ENCODE measurements at regions not wholly inside any gene's neighbourhood (a gene's known extent, or its start where the extent isn't known, plus 50 kb on each side); places are given as distances from the start of the nearest gene placed in this dataset.

DNA sequence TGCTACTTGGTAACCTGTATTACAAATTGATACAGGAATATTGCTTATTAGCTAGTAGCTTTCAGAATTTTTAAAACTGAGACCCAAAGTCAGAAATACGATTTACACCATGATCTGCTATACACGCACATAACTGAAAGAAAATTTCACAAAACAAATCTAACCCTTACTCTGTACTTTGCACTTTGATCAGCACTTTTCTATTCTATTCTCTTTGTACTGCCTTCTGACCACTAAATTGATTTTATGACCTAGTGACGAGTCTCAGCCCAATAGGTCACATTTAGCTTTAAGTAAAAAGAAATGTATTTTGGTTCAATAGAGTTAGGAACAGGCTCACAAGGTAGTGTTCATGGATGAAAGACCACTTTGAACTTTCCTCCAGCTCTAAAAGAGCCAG lies 252.5 kb downstream of the TBX18 start:
- no peak overlapping the region for H3K4me3 ChIP-seq
- DNase-seq (ENCODE audit: low read depth in 1 of 2, low spot score in 1 of 2) = no peak
- no peak for TF ChIP-seq CTCF (IDR thresholded peaks at IDR 0.05; ENCODE audit: low read depth, low read length)
- H3K27me3 ChIP-seq = no peaks in the 10 kb centered on the region
- H3K9me3 ChIP-seq (ENCODE audit: low read depth) = no peaks in the 10 kb centered on the region
- no peak overlapping the region for H3K27ac ChIP-seq
- no peaks in the 10 kb centered on the region for H3K36me3 ChIP-seq
- no peaks in the 10 kb centered on the region for H3K4me1 ChIP-seq (ENCODE audit: low read depth)

DNA sequence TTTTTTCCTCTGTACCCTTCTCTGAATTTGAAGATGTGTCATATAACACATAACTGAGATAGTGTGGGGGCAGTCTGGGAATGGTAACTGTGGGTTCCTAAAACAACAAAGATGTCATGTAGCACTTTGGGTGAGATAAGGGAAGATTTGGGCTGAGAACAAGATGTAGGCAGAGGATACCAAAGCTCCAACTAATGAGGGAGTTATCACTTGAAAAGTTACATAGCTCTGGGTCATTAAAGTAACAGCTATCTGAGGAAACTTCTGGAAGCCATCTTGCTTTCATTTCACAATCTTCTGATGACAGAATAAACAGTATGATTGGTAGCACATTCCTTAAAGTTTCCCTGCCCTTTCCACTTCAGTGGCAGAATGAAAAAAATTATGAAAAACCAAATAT lies 255.4 kb downstream of the TBX18 start:
- Histone ChIP-seq H3K9me3 (ENCODE audit: low read depth) (no peaks in the 10 kb centered on the region), H3K36me3 (no peaks in the 10 kb centered on the region), H3K4me3 (no peak overlapping the region), H3K27me3 (no peaks in the 10 kb centered on the region), H3K4me1 (ENCODE audit: low read depth) (no peaks in the 10 kb centered on the region), H3K27ac (no peak overlapping the region)
- peak in 1 of 2 donors; percentile 76 for DNase-seq (ENCODE audit: low read depth in 1 of 2, low spot score in 1 of 2)
- TF ChIP-seq CTCF (IDR thresholded peaks at IDR 0.05; ENCODE audit: low read depth, low read length) = no peak

- no peak overlapping the region for H3K4me3 ChIP-seq
- no peaks in the 10 kb centered on the region for H3K36me3 ChIP-seq
- H3K27ac ChIP-seq = no peak overlapping the region
- DNase-seq (ENCODE audit: low read depth in 1 of 2, low spot score in 1 of 2) = no peak
- H3K4me1 ChIP-seq (ENCODE audit: low read depth) = no peaks in the 10 kb centered on the region
- H3K27me3 ChIP-seq = no peaks in the 10 kb centered on the region
- no peak for TF ChIP-seq CTCF (IDR thresholded peaks at IDR 0.05; ENCODE audit: low read depth, low read length)
- no peaks in the 10 kb centered on the region for H3K9me3 ChIP-seq (ENCODE audit: low read depth)
Measured at GRCh38 chr6:84508334-84508733, 256.1 kb downstream of the TBX18 start.

DNA sequence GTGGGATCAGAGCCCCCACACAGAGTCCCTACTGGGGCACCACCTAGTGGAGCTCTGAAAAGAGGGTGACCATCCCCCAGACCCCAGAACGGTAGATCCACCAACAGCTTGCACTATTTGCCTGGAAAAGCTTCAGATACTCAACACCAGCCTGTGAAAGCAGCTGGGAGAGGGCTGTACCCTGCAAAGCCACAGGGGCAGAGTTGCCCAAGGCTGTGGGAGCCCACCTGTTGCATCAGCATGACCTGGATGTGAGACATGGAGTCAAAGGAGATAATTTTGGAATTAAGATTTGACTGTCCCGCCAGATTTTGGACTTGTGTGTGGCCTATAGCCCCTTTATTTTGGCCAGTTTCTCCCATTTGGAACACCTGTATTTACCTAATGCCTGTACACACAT lies 260.4 kb downstream of the TBX18 start:
- Histone ChIP-seq H3K9me3 (ENCODE audit: low read depth) (no peaks in the 10 kb centered on the region), H3K27me3 (no peaks in the 10 kb centered on the region), H3K4me3 (no peak overlapping the region), H3K36me3 (no peaks in the 10 kb centered on the region), H3K4me1 (ENCODE audit: low read depth) (no peaks in the 10 kb centered on the region), H3K27ac (no peak overlapping the region)
- DNase-seq (ENCODE audit: low read depth in 1 of 2, low spot score in 1 of 2) = no peak
- no peak for TF ChIP-seq CTCF (IDR thresholded peaks at IDR 0.05; ENCODE audit: low read depth, low read length)

DNA sequence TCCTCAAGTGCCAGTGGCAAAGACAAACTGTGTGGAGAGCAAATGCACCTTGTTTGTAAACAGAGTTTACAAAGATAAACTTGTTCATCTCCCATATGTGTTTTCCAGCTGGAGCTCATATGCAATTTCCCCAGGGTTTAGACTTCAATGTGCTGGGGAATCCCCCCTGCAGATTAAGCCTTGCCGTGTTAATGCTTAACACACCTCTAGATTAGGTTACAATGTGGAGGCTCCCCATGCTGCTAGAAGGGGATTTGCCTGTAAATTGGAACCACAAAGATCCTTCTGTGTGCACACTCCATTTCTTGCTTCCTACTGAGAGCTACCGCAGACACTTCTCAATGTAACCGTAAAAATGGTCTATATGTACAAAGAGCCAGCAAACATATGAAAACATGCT lies 263.1 kb downstream of the TBX18 start:
- Histone ChIP-seq H3K27me3 (no peaks in the 10 kb centered on the region), H3K27ac (no peak overlapping the region), H3K36me3 (no peaks in the 10 kb centered on the region), H3K4me3 (no peak overlapping the region), H3K4me1 (ENCODE audit: low read depth) (no peaks in the 10 kb centered on the region), H3K9me3 (ENCODE audit: low read depth) (no peaks in the 10 kb centered on the region)
- no peak for TF ChIP-seq CTCF (IDR thresholded peaks at IDR 0.05; ENCODE audit: low read depth, low read length)
- DNase-seq (ENCODE audit: low read depth in 1 of 2, low spot score in 1 of 2) = no peak

DNA sequence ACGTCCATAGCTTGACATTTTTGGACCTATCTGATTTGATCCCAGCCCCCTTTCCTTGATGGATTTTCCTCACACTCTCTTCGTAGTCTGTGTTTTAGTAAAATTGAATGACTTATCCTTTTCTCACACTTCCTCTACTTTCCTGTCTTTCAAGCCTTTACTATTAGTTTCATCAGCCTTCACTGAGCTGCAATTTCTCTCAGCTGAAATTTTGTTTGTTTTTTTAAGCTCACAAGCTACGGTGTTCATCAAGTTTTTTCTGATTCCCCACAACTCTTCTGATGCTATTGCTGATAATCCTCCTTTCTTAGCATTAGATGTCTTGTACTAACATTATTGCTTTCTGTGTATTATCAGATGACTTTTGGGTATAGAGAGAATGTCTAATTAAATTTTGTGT lies 263.7 kb downstream of the TBX18 start:
- no peaks in the 10 kb centered on the region for H3K27me3 ChIP-seq
- H3K36me3 ChIP-seq = no peaks in the 10 kb centered on the region
- TF ChIP-seq CTCF (IDR thresholded peaks at IDR 0.05; ENCODE audit: low read depth, low read length) = no peak
- no peak overlapping the region for H3K4me3 ChIP-seq
- no peaks in the 10 kb centered on the region for H3K4me1 ChIP-seq (ENCODE audit: low read depth)
- H3K27ac ChIP-seq = no peak overlapping the region
- no peaks in the 10 kb centered on the region for H3K9me3 ChIP-seq (ENCODE audit: low read depth)
- DNase-seq (ENCODE audit: low read depth in 1 of 2, low spot score in 1 of 2) = no peak

Data from cardiac muscle cell (in vitro differentiated cells and primary cell).